ENCODE measurements at regions not wholly inside any gene's neighbourhood (a gene's known extent, or its start where the extent isn't known, plus 50 kb on each side); places are given as distances from the start of the nearest gene placed in this dataset.

DNA sequence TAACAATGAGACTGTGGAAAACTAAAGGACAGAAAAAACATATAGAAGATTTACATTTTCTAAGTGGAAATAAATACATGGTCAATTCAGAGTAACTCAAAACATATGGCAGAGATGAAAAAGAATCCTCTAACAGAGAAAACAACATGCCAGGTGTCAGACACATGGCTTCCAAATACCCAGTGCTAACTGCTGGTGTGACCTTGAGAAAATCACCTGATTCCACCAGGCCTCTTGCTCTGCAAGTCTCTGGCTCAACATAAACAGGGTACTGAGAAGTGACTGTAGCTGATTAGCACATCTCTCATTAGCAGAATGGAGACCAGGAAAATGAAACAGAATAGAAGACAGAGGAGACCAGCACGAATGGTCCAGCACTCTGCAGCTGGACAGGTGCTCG lies 210.8 kb downstream of the HNMT start:
- no peak for DNase-seq
- no peaks in the 10 kb centered on the region for H3K27me3 Mint-ChIP-seq

DNA sequence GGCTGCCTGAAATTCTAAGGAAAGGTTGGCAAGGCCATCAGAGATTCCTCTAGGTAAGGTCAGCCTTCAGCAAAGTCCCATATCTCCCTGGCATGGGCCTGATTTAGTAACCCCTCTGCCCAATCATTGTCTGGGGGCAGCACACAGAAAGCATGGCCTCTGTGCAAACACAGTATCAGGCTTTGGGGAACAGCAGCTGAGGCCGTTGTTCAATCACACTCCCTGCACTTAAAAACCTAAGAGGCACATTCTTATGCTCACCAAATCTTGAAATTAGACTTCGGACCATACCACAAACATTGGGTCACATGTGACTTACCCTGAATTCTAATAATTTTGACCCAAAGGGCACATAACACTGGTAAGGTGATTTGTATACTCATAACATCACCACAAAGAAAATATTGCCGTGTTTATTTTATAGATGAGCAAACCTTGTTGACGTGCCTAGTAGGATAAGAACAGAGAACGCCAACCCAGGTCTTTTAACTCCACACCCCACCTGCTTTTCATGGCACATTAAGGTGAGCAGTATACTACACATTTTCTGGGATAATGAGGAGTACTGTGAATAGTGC lies 212.7 kb downstream of the HNMT start:
- DNase-seq (no peak), ATAC-seq (no peak)
- Mint-ChIP-seq H3K4me3 (no peak overlapping the region), H3K9me3 (no peaks in the 10 kb centered on the region), H3K27ac (no peak overlapping the region), H3K36me3 (ENCODE audit: low read depth) (no peaks in the 10 kb centered on the region), H3K27me3 (no peaks in the 10 kb centered on the region), H3K4me1 (ENCODE audit: low read depth) (no peaks in the 10 kb centered on the region)
- ChIA-PET CTCF (no interaction called here), POLR2A (no interaction called here)
- intact Hi-C loops (cut with micrococcal nuclease) = no loop called here
- TF ChIP-seq, protein P1, sequence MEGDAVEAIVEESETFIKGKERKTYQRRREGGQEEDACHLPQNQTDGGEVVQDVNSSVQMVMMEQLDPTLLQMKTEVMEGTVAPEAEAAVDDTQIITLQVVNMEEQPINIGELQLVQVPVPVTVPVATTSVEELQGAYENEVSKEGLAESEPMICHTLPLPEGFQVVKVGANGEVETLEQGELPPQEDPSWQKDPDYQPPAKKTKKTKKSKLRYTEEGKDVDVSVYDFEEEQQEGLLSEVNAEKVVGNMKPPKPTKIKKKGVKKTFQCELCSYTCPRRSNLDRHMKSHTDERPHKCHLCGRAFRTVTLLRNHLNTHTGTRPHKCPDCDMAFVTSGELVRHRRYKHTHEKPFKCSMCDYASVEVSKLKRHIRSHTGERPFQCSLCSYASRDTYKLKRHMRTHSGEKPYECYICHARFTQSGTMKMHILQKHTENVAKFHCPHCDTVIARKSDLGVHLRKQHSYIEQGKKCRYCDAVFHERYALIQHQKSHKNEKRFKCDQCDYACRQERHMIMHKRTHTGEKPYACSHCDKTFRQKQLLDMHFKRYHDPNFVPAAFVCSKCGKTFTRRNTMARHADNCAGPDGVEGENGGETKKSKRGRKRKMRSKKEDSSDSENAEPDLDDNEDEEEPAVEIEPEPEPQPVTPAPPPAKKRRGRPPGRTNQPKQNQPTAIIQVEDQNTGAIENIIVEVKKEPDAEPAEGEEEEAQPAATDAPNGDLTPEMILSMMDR (IDR thresholded peaks at IDR 0.05) = no peak

More for the DNA sequence above, 210.8 kb downstream of the HNMT start:
- TF ChIP-seq, protein P1 (IDR thresholded peaks at IDR 0.05) = no peak
- ATAC-seq = no peak
- Mint-ChIP-seq H3K9me3 (no peaks in the 10 kb centered on the region), H3K4me3 (no peak overlapping the region), H3K4me1 (ENCODE audit: low read depth) (no peaks in the 10 kb centered on the region), H3K27ac (no peak overlapping the region), H3K36me3 (ENCODE audit: low read depth) (no peaks in the 10 kb centered on the region)
- intact Hi-C loops (cut with micrococcal nuclease) = no loop called here
- CTCF ChIA-PET = no interaction called here
- POLR2A ChIA-PET = no interaction called here

DNA sequence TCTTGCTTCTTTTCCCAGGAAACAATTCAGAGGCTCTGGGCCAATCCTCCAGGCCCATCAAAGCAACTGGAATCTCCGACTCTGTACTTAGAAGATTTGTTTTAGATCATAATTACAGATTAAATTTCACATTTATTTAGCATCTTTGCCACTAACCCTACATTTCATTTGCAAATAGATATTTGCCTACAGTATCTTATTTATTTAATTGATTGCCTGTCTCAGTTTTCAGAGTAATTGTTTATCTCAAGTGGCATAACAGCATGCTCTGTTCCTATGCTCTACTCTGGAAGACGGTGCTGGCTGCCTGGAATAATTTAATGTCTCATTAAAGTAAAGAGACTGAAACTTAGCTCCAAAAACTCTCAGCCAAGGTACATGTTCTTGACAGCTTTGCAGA lies 213.4 kb downstream of the HNMT start:
- H3K27ac Mint-ChIP-seq = no peak overlapping the region
- H3K27me3 Mint-ChIP-seq = no peaks in the 10 kb centered on the region
- no peak for DNase-seq
- H3K9me3 Mint-ChIP-seq = no peaks in the 10 kb centered on the region
- no peak overlapping the region for H3K4me3 Mint-ChIP-seq
- ChIA-PET POLR2A (no interaction called here), CTCF (no interaction called here)
- ATAC-seq = no peak
- TF ChIP-seq, protein P1 (IDR thresholded peaks at IDR 0.05) = no peak
- intact Hi-C loops (cut with micrococcal nuclease) = no loop called here
- no peaks in the 10 kb centered on the region for H3K4me1 Mint-ChIP-seq (ENCODE audit: low read depth)
- H3K36me3 Mint-ChIP-seq (ENCODE audit: low read depth) = no peaks in the 10 kb centered on the region

DNA sequence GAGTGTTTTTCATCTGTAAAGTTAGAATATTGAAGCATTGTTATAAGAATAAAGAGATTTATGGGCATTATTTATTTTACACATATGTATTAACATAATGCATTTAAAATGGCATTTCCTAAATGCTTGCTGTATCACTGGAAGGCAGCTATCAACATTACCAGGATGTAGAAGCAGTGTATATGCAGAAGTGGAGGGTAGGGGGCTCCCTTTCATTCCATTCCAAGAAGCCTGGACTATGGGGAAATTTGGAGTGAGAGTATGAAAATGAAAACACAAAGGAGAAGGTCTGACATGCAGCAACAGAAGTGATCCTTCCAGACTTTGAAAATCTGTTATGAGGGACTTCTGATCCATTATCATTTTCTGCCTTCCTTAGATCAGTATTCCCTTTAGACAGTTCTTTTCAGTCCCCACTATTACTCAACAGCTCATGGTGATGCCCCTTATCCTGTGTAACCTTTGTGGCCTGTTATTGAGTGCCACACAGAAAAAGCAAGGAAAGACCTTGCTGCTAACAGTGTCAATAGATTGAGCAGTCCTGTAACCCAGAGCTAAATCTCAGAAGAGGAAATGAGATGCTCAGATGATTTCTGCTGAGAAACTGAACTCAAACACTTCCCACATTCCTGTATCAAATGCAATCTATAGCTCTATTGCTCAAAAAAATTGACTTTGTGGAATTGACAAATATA lies 216.6 kb downstream of the HNMT start:
- Mint-ChIP-seq H3K4me3 (no peak overlapping the region), H3K9me3 (peaks cover 2% of the 10 kb centered on the region), H3K27ac (no peak overlapping the region), H3K27me3 (no peaks in the 10 kb centered on the region), H3K4me1 (ENCODE audit: low read depth) (no peaks in the 10 kb centered on the region), H3K36me3 (ENCODE audit: low read depth) (no peaks in the 10 kb centered on the region)
- CTCF ChIA-PET = no interaction called here
- no peak for DNase-seq
- intact Hi-C loops (cut with micrococcal nuclease) = no loop called here
- no peak for ATAC-seq
- POLR2A ChIA-PET = no interaction called here
- TF ChIP-seq, protein P1 (IDR thresholded peaks at IDR 0.05) = no peak

DNA sequence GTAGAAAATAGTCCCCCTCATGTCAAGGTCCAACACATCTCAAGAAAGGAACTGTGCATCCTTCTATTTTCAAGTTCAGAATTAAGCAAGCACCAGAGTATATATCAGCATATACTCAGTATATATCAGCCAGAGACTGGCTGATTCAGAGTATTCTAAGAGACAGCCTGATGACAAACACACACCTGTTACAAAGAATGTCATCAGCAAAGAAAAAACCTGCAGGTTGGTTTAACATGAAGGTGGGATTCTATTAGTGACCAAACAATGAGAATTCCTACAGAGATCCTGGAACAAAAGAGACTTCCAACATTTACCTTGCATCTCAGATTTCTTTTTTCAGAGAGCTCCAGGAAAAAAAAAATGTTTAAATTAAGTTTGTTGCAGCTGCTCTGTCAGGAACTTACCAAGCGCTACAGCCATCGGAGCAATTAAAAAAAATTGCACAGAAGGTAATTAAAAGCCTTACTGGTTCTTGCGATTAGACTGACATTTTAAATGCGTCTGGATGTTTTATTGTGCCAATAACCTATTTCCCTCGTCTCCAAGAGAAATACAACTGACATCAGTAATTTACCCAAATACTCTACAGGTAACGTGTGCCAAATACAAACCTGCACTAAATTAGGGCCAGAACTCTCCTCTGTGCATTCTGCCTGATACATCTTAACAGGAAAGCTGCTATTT lies 218.1 kb downstream of the HNMT start:
- CTCF ChIA-PET = no interaction called here
- intact Hi-C loops (cut with micrococcal nuclease) = no loop called here
- Mint-ChIP-seq H3K27me3 (no peaks in the 10 kb centered on the region), H3K27ac (no peak overlapping the region), H3K4me3 (no peak overlapping the region), H3K9me3 (peaks cover 2% of the 10 kb centered on the region), H3K36me3 (ENCODE audit: low read depth) (no peaks in the 10 kb centered on the region), H3K4me1 (ENCODE audit: low read depth) (no peaks in the 10 kb centered on the region)
- POLR2A ChIA-PET = interaction anchor here (0.8 kb wide), 1 partner anchor 599 kb away, joined by 3 read pairs; no protein-coding TSS in a partner anchor
- DNase-seq (no peak), ATAC-seq (no peak)
- TF ChIP-seq, protein P1 (IDR thresholded peaks at IDR 0.05) = no peak
